HPDE6-E6E7 (cell line): ENCODE measurements at regions not wholly inside any gene's neighbourhood (a gene's known extent, or its start where the extent isn't known, plus 50 kb on each side); places are given as distances from the start of the nearest gene placed in this dataset.

Experiments used
- DNase-seq: peaks from one replicate; pipeline ENCODE4 v3.0.0; 2011; ENCODE audit warnings: missing footprints; ENCODE audit errors: extremely low spot score

- no peak for DNase-seq
Observed at GRCh38 chr20:62527781-62528180, 52.0 kb upstream of the GATA5 start.

DNA sequence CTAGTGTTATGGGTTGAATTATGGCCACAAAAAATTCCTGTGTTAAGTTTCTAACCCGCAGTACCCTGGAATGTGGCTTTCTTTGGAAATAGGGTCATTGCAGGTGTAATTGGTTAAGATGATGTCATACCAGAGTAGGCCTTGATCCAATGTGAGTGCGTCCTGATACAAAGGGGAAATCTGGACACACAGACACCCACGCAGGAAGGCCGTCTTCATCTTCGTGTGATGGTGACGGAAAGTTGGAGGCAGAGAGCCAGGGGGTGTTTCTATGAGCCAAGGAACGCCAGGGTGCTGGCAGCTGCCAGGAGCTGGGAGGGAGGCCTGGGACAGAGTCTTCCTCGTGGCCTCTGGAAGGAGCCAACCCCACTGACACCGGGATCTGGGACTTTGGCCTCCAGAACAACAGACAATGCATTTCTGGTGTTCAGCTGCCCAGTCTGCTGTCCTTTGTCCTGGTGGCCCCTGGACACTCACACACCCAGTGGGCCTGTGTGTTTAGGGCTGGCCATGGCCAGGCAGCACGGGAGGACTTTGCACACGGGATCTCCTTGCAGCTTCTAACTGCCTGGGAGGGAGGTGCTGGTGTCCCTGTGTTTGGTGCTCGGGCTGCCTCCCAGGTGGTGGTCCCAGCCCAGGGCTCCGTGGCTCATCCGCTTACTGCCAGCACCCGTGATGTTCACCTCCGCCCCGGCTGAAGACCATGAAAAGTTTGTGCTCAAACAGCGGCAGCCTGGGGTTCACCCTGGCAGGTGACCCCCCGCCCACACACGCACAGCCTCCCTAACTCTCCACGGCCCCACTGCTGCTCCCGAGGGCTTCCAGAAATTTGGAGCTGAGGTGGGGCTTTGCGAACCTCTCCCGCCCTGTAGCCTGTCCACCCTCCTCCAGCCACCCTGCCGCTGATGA, 53.4 kb upstream of the GATA5 start:
- no peak for DNase-seq

DNA sequence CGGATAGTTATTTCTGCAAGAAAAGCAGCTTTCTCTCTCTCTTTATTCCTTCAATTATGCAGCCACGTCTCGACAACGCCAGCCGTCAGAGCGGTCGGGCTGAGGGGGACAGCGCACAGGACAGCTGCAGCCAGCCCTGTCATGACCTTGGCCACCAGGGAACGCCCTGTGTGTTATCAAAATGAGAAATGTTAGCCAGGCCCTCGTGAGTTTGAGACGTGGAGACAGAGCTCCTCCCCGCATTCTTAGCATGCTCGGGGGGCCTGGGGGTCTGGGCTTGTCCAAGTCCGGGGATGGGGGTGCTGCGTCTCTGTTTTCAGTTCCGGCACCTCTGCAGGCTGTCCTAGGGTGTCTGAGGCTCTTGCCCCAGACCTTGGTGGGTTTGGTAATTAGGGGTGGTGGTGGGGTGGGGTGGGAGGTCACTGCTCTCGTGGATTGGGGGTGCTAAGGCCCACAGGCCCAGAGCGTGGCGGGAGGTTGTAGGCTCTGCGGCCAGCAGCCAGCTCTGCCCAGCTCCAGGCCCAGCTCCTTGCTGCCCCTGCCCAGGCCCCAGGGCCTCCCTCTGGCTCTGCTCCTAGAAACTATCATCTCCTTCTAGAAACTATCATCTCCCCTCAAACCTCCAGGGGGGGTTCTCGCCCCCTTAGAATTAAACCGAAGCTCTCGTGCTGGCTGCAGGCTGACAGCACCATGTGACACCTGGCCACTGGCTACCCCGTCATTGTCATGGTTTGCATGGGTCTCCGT, 54.3 kb upstream of the GATA5 start:
- no peak for DNase-seq

DNA sequence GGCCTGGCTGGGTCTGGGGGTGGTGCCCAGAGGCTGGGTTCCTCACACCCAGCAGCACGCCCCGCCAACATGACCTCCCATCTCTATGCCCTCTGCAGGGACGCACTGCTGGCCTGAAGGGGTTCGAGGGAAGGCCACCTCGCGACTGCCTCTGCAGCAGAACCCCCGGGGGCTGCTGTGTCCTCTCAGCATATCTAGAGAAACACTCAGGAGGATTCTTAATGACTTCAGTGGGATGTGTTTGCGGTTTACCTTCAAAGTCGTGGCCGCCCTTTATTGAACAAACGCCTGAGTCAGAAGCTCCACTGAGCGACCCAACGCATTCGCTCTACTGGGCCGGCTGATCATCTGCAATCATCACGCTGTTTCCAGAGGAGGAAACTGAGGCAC, 54.8 kb upstream of the GATA5 start:
- no peak for DNase-seq

- no peak for DNase-seq
Observed at GRCh38 chr20:62531046-62531838, 55.4 kb upstream of the GATA5 start.

- DNase-seq: no peak
Observed at GRCh38 chr20:62532921-62533320, 57.1 kb upstream of the GATA5 start.

DNA sequence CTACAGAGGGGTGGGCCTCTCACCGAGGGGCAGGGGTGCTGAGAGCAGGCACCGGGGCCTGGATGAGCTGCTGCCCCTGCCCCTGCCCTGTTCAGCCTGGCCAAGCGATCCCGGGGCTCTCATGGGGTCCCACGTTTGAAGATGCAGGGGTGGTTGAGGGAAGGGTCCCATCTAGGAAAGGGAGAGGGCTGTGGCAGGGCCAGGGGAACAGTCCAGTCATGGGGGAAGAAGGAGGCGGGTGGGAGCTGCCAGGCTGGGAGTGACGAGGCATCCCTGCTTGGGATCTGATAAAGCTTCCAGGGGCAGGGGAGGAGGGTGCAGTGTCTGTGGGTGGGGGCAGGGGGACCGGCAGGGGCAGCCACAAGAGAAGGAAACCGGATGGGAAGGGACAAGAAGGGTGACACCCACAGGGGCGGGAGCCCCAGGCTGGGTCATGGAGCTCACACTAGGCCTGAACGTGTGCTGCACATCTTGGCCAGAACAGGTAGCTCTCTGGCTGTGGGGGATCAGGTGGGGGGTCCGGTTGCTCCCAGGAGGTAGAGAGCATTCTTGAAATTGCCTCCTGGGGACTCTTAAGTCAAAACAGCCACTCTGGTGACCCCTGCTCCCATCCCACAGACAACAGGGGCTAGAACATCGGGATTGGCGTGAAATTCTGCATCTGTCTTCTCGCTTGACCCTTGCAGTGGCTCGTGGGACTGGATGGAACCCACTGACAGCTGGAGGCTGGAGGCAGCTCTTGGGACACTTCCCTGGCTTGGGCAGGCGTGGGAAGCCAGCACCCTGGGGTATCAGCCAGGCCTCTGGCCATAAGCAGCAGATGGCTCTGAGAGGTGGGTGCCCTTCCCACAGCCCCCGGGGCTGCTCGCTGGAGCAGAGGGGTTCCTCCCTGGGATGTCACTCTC, 58.0 kb upstream of the GATA5 start:
- no peak for DNase-seq

GRCh38 chr20:62534526-62535221, 58.9 kb upstream of the GATA5 start:
- no peak for DNase-seq

DNA sequence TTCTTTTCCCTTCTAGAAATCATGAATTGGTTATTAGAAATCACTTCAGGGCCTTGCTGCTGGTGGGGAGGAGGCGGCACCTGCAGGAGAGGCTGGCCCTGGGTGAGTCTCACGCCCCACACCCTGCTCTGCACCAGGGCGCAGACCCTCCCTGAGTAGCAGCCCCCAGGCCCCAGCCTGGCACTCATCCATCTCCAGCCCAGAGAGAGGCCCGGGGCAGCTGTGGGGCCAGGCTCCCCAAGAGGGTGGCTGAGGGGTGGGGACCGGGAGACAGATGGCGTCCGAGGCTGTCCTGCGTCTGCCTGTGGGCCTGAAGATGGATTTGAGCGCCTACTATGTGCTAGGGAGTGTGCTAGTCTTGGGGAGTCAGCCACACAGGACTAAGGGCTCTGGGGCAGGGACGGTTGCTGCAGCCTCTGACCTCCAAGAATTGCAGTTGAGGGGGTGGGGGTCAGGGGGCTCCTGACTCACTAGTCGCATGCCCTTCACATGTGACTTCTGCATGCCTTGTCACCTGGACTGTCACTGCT, 59.6 kb upstream of the GATA5 start:
- no peak for DNase-seq

DNA sequence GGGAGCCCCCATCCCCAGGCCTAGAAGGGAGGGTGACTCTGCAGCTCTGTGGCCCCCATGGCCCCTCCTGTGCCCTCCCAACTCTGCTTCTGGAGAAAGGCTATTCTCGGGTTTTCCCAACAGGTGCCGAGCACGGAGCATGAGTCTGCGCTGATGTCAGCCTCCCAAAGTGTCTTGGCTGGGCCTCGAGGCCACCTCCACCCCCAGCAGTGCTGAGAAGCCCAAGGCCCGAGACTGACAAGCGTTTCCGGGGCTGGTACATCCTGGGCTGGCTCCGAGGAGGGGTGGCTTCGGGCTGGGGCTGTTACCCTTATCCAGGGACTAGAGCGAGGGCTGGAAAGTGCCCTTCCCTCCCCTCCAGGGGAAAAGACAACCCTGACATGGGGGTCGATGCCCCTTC, 60.2 kb upstream of the GATA5 start:
- no peak for DNase-seq

- DNase-seq: no peak
Observed at GRCh38 chr20:62536871-62537401, 61.1 kb upstream of the GATA5 start.

GRCh38 chr20:62537649-62538292, 62.0 kb upstream of the GATA5 start:
- no peak for DNase-seq

DNA sequence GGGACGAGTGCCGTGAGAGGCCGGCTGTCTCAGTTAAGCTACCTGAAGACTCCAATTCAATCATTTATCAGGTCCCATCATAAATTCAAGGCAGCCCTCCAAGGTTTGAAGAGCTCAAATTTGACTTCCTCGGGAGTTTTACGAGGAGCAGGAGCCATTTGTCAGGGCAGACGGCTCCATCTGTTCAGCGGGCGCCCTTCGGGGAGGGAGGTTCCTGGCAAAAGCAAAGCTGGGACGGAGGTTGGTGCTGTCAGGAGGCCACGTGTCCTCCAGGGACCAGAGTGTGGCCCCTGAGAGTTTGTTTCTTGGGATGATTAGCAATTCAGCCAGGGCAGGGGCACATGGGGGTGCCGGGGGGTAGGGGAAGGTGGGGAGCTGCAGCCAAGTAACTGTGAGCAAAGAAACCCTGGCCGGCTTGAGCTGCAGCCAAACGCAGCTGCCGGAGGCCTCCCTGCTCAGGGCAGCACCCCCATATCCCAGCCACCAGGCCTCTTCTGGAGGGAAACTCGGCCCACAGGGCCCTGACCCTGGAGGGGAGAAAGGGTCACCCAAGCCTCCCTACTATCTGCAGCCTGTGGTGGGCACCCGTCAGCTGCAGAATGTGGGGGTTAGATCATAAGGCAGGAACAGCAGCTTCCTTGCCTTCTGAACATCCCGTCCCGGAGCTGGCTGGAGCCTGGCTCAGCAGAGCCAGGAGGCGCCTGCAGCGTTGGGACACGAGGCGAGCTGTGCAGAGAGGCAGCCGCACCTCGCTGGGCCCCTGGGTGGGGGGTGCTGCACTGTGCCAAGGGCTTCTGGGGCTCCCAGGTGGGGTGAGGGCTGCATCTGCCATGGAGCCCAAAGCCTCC, 63.6 kb upstream of the GATA5 start:
- DNase-seq: no peak

DNA sequence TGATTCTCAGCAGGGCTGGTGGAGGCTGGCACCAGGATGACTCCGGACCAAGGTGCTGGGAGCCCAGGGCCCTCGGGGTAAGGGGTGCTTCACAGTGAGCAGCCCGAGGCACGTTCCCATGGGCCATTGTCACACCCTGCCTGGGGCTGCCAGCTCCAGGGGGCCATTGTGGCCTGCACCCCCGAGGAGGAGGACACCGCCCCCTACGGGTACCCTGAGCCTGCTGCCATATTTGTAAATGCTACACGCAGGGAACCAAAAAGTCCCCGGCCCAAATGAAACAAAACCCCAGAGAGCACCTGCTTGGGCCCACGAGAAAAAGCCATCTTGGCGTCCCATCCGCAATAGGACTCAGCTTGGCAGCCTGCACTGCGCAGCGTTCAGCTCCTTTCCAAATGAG, 64.7 kb upstream of the GATA5 start:
- DNase-seq: no peak

DNA sequence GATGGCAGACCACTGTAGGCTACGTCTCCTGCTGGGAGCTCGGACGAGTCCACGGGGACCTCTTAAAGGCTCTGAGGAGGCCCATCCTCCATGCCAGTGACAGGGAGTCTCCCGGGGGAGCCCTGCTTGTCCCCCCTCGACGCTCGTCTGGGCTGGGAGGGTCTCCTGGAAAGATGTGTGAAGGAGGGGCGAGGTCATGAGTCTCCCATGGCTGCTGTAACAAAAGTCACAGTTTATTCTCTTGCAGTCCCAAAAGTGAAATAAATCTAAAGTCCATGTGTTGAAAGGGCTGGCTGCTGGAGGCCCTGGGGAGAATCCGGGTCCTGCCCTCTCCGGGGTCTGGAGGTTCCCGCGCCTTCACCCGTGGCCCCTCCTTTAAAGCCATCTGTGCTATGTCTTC, 67.1 kb upstream of the GATA5 start:
- DNase-seq: no peak

- no peak for DNase-seq
Observed at GRCh38 chr20:62543470-62544302, 67.9 kb upstream of the GATA5 start.

DNA sequence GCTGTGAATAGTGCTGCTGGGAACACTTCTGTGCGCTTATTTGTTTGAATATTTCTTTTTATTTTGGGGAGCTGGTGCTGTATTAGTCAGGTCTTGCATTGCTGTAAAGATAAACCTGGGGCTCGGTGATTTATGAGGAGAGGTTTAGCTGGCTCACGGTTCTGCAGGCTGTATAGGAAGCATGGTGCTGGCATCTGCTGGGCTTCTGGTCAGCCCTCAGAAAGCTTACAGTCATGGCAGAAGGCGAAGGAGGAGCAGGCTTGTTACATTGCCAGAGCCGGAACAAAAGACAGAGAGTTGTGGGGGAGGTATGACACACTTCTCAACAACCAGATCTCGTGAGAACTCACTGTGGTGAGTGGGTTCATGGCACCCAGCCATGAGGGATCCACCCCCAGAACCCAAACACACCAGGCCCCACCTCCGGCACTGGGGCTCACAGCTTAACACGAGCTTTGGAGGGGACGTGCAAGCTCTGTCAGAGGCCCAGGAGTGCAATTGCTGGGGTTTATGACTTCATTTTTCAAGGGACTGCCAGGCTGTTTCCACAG, 68.8 kb upstream of the GATA5 start:
- no peak for DNase-seq
